Activated CD4-positive, alpha-beta T cell treated with anti-CD3 and anti-CD28 coated beads, Interleukin-2, amount 10 ng/mL, durations not matched to agents 7 days and 5 days (primary cell): ENCODE measurements at regions not wholly inside any gene's neighbourhood (a gene's known extent, or its start where the extent isn't known, plus 50 kb on each side); places are given as distances from the start of the nearest gene placed in this dataset.

Experiments used
- CTCF ChIA-PET: fragments of 350-600 bp; sonication (Branson Sonifier 250); formaldehyde crosslinking; loops from one replicate; lab custom pipeline; 2021; ENCODE audit warnings: antibody characterized with exemption; lab: Charles Lee
- POLR2A ChIA-PET: fragments of 350-600 bp; sonication (Branson Sonifier 250); formaldehyde crosslinking; loops from one replicate; lab custom pipeline; 2021; ENCODE audit warnings: antibody characterized with exemption; lab: Charles Lee
- DNase-seq: peaks from one replicate; pipeline ENCODE4 v3.0.0-alpha.2; 2020
- H3K27ac Mint-ChIP-seq: one replicate; pipeline ENCODE4 v1.8.0; 2021; ENCODE audit warnings: mild to moderate bottlenecking, moderate library complexity, mixed read lengths
- H3K27me3 Mint-ChIP-seq: one replicate; pipeline ENCODE4 v1.8.0; 2021; ENCODE audit warnings: mixed read lengths
- H3K36me3 Mint-ChIP-seq: one replicate; pipeline ENCODE4 v1.8.0; 2021; ENCODE audit warnings: low read depth, mixed read lengths
- H3K4me1 Mint-ChIP-seq: one replicate; pipeline ENCODE4 v1.8.0; 2021; ENCODE audit warnings: mixed read lengths
- H3K4me3 Mint-ChIP-seq: one replicate; pipeline ENCODE4 v1.8.0; 2021; ENCODE audit warnings: mild to moderate bottlenecking, moderate library complexity, mixed read lengths
- H3K9me3 Mint-ChIP-seq: one replicate; pipeline ENCODE4 v1.8.0; 2021; ENCODE audit warnings: mixed read lengths

DNA sequence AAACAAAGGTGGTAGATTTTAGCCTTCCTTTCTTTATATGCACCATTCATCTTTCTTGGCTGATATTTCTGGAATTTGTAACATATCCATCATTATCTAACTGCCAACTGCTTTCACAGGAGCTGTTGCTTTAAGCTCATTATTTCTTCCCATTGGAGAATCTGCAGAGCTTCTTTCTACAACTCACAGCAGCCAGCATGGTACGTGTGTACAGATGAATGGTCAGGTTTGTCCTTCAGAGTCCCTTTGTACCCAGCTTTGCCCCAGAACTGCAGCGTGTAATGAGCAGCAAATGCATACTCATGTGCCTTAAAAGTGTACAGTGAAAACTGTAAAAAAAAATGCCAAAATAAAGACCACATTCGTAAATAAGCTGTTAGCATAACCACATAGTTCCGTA, 260.9 kb downstream of the FIGN start:
- Mint-ChIP-seq H3K9me3 (peaks cover 4% of the 10 kb centered on the region), H3K4me3 (no peak overlapping the region), H3K27ac (no peak overlapping the region), H3K4me1 (no peaks in the 10 kb centered on the region), H3K27me3 (no peaks in the 10 kb centered on the region), H3K36me3 (no peaks in the 10 kb centered on the region)
- POLR2A ChIA-PET = no interaction called here
- no peak for DNase-seq
- CTCF ChIA-PET = no interaction called here

DNA sequence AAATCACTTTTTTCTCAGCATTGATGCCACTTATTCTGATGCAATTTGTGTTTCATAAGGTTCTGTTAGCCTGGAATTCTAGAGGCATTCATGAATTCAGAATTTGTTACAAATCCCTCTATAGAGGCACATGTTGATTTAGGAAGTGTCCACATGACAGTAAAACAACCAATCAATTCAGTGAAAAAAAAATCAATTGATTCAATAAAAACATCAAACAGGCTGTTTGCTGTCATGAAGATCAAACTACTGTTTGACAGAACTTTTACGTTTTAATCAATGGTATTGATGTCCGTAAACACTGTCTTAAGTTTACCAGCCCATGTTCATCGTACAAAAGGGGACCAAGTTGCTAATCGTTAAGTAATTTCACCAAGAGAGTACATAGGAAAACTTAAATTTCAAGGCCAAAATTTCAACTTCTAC, 261.5 kb downstream of the FIGN start:
- Mint-ChIP-seq H3K4me3 (no peak overlapping the region), H3K4me1 (no peaks in the 10 kb centered on the region), H3K27ac (no peak overlapping the region), H3K36me3 (no peaks in the 10 kb centered on the region), H3K9me3 (peaks cover 4% of the 10 kb centered on the region), H3K27me3 (no peaks in the 10 kb centered on the region)
- POLR2A ChIA-PET = no interaction called here
- CTCF ChIA-PET = no interaction called here
- DNase-seq = no peak

DNA sequence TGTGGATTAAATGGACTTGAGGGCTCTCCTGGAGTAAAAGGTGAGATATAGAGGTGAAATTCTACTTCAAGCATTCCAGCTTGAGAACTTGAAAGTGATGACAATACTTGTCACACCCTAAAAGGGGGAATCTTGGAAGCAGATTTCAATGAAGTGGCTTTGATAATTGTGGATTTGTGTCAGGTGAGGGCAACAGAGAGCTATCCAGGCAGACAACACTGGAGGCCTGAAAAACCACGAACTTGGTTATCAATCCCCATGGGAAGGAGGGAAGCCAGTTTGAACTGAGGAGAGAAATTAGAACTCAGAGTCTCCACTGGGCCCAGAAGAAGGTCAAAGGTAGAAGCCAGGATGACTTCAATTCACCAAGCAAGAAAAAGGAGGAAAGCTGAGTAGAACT, 263.9 kb downstream of the FIGN start:
- Mint-ChIP-seq H3K9me3 (peaks cover 2% of the 10 kb centered on the region), H3K4me3 (no peak overlapping the region), H3K36me3 (no peaks in the 10 kb centered on the region), H3K27ac (no peak overlapping the region), H3K27me3 (no peaks in the 10 kb centered on the region), H3K4me1 (no peaks in the 10 kb centered on the region)
- ChIA-PET CTCF (no interaction called here), POLR2A (no interaction called here)
- DNase-seq = no peak

DNA sequence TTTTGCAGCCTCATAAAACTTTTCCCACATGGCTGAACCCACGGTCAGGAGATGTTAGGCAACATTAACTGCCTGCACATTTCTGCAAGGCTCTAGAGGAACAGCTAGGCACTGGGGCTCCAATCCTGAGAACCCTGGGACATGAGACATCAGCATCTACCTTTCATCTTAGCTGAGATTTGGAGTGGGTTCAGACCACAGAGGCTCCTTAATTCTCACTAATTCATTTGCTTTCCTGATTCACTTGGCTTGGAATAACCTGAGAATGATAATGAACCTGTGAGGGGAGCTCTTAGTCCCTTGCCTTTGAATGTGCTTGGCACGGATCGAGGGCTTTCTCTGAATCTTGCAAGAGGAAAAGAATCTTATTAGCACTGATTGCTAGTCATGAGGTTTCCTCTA, 266.2 kb downstream of the FIGN start:
- DNase-seq = no peak
- CTCF ChIA-PET = no interaction called here
- H3K36me3 Mint-ChIP-seq = no peaks in the 10 kb centered on the region
- POLR2A ChIA-PET = no interaction called here
- no peak overlapping the region for H3K4me3 Mint-ChIP-seq
- H3K27ac Mint-ChIP-seq = no peak overlapping the region
- no peaks in the 10 kb centered on the region for H3K4me1 Mint-ChIP-seq
- H3K27me3 Mint-ChIP-seq = no peaks in the 10 kb centered on the region
- H3K9me3 Mint-ChIP-seq = peaks cover 2% of the 10 kb centered on the region

DNA sequence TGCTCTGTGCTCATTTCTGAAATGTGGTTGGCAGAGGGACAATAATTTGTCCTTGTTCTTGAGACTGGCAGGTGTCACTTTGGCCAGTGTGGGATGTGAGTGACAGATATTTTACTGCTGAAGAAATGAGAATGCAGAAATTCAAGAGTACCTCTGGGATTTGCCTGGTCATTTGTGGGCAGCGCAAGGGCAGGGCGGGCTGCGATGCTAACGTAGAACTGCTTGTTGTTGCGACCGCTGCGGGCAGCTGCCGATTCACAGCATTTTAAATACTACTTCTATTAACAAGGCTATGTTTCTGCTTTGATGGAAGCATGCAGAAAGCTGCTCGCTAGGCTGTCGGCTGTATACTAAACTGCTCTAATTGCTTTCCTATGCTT, 268.6 kb downstream of the FIGN start:
- H3K27ac Mint-ChIP-seq = no peak overlapping the region
- H3K27me3 Mint-ChIP-seq = no peaks in the 10 kb centered on the region
- DNase-seq = no peak
- H3K4me1 Mint-ChIP-seq = no peaks in the 10 kb centered on the region
- CTCF ChIA-PET = no interaction called here
- POLR2A ChIA-PET = no interaction called here
- H3K36me3 Mint-ChIP-seq = no peaks in the 10 kb centered on the region
- no peak overlapping the region for H3K4me3 Mint-ChIP-seq
- no peaks in the 10 kb centered on the region for H3K9me3 Mint-ChIP-seq

DNA sequence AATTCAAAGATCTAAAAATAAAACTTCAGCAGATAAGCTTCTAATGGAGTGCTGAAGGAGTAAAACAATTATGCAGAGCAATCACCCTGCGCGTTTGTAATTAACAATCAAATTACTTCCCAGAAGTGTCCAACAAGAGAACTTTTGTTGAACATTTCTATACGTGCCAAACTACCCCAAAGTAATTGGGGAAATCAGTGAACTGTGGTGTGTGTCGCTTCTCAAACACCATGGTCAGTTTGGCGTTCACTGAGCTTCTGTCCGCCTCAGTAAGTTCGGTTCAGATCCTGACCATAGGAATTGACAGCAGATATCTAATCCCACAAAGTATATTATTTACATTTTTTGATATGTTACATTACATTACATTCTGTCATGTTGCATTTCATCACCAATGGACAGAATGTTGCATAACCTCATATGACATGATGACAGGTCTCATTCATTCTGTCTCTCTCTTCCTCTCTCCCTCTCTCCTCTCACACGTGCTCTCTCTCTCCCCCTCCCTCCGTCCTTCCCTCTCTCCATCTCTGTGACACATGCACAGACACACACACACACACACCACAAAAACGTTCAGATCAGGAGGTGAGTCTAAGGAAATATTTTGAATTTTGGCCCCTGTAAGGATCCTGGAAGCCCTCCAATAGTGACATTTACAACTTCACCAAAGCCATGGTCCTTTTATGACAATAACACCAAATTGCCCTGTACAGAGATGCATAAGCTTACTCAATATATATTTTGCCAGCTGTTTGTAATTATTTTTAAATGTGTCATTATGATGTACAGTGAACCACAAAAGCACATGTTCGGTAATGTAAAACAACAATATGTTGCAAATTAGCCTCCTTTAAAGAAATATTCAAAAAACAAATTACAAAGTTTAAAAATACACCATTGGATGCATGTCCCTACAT, 269.2 kb downstream of the FIGN start:
- no peak for DNase-seq
- CTCF ChIA-PET = no interaction called here
- Mint-ChIP-seq H3K36me3 (no peaks in the 10 kb centered on the region), H3K4me1 (no peaks in the 10 kb centered on the region), H3K4me3 (no peak overlapping the region), H3K27ac (no peak overlapping the region), H3K27me3 (no peaks in the 10 kb centered on the region), H3K9me3 (no peaks in the 10 kb centered on the region)
- POLR2A ChIA-PET = no interaction called here

DNA sequence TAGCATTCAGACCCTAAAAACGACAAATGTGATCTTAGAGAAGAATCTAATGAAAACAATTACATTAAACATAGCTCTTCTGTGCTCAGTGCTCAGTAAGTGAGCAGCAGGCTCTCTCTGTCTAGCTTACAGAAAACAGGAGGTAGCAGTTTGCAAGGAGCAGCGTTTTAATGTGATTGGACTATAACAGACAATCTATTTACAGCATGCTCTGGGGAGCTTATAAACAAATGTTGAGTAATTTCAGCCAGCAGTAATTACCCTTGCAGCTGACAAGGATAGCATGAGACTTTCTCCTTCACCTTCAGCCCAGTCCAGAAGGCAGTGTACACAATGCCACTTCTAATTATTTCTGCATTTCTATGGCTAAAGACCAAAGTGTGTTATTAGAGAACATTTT, 270.4 kb downstream of the FIGN start:
- Mint-ChIP-seq H3K4me3 (no peak overlapping the region), H3K9me3 (no peaks in the 10 kb centered on the region), H3K36me3 (no peaks in the 10 kb centered on the region), H3K4me1 (no peaks in the 10 kb centered on the region), H3K27me3 (no peaks in the 10 kb centered on the region), H3K27ac (no peak overlapping the region)
- no peak for DNase-seq
- CTCF ChIA-PET = no interaction called here
- POLR2A ChIA-PET = no interaction called here

DNA sequence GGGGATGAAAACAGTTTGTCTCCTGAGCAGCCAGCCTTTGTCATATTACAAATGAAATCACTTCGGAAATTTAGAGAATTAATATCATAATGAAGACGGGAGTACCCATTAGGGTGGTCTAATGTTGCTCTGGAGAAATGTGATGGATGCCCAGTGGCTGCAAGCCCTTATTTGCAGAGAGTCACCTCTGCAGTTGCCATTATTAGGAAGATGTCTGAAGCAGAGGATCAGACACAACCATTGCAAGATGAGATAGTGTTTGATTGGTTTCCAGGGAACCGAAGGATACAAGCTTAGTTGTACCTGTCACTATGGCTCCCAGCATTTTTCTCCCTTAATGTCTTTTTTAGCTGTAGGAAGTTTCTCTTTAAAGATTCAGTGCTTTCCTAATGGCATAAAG, 272.4 kb downstream of the FIGN start:
- CTCF ChIA-PET = no interaction called here
- POLR2A ChIA-PET = no interaction called here

DNA sequence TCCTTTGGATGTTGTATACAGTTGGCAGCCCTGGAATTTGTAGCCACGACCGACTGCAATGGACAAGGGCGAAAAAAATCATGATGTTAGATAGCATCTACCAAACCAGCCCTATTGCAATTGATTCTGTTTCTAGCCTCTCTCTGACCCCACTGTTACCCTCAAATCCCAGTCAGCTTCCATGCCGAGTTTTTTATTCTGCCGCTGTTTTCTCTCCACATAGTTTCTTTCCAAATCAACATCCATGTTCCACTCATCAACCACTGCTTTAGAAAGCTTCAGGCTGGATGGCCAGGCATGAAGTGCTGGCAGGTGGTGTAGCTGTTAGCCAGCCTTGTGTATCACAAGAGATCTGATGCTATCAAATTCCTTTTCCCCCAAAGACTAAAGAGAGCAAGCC, 272.8 kb downstream of the FIGN start:
- ChIA-PET CTCF (no interaction called here), POLR2A (no interaction called here)
- no peak for DNase-seq
- no peak overlapping the region for H3K27ac Mint-ChIP-seq
- no peaks in the 10 kb centered on the region for H3K9me3 Mint-ChIP-seq
- H3K27me3 Mint-ChIP-seq = no peaks in the 10 kb centered on the region
- H3K4me3 Mint-ChIP-seq = no peak overlapping the region
- no peaks in the 10 kb centered on the region for H3K36me3 Mint-ChIP-seq
- no peaks in the 10 kb centered on the region for H3K4me1 Mint-ChIP-seq

More for the DNA sequence above, 272.4 kb downstream of the FIGN start:
- no peaks in the 10 kb centered on the region for H3K9me3 Mint-ChIP-seq
- no peaks in the 10 kb centered on the region for H3K27me3 Mint-ChIP-seq
- H3K27ac Mint-ChIP-seq = no peak overlapping the region
- H3K4me3 Mint-ChIP-seq = no peak overlapping the region
- H3K36me3 Mint-ChIP-seq = no peaks in the 10 kb centered on the region
- H3K4me1 Mint-ChIP-seq = no peaks in the 10 kb centered on the region
- no peak for DNase-seq

DNA sequence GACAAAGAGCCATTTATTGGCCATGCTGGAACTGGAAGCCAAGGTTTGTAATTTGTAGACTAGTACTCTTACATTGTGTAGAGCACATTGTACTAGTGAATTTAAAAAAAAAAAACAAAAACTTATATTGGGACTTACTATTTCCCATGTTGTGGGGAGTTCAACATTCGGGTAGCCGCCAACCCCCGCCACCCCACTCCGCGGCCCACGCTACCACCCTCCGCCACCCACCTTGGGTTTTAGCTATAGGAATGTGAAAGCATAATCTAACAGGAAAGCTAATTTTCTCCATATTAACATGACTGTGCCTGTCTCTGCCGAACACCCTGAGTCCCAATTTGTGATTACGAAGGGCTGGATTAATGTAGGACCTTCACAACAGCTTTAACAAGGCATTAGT, 275.8 kb downstream of the FIGN start:
- H3K27me3 Mint-ChIP-seq = no peaks in the 10 kb centered on the region
- ChIA-PET POLR2A (no interaction called here), CTCF (no interaction called here)
- no peak overlapping the region for H3K4me3 Mint-ChIP-seq
- H3K9me3 Mint-ChIP-seq = no peaks in the 10 kb centered on the region
- H3K4me1 Mint-ChIP-seq = no peaks in the 10 kb centered on the region
- H3K27ac Mint-ChIP-seq = no peak overlapping the region
- no peak for DNase-seq
- H3K36me3 Mint-ChIP-seq = no peaks in the 10 kb centered on the region

DNA sequence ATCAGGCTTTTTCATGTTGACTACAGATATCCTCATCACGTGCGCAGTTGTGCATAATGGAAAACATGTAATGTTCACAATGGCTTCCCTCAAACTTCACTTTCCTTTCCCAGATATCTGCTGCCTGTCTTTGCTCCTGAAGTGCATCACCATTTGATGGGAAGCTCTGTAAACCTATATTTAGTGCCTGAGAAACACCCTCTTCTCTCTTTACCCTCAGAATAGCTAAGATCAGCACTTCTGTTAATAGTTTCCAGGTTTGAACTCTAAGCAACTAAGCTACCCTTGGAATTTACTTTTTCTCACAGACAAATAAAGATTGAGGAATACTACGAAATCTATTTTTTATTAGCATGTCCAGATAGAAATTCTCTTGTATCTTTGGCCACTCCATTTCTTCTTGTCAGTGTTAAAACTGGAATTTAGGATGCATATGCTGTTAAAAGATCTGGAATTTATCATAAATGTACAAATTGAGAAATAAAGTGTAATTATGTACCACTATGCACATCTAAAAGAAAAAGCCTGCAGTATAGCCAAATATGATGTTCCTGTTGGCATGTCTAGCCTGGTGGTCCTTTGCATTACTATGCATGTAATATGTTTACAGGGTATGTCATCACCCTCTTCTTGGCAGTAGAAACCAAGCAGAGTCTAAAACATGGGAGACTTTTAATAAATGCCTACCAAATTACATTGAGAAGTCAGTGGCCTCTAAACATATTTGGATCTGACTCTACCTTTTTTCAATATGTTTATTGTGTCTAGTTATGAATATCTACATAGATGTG, 278.7 kb downstream of the FIGN start:
- no peak overlapping the region for H3K27ac Mint-ChIP-seq
- ChIA-PET POLR2A (no interaction called here), CTCF (no interaction called here)
- H3K36me3 Mint-ChIP-seq = no peaks in the 10 kb centered on the region
- H3K9me3 Mint-ChIP-seq = no peaks in the 10 kb centered on the region
- no peaks in the 10 kb centered on the region for H3K4me1 Mint-ChIP-seq
- no peak for DNase-seq
- H3K27me3 Mint-ChIP-seq = no peaks in the 10 kb centered on the region
- H3K4me3 Mint-ChIP-seq = no peak overlapping the region

DNA sequence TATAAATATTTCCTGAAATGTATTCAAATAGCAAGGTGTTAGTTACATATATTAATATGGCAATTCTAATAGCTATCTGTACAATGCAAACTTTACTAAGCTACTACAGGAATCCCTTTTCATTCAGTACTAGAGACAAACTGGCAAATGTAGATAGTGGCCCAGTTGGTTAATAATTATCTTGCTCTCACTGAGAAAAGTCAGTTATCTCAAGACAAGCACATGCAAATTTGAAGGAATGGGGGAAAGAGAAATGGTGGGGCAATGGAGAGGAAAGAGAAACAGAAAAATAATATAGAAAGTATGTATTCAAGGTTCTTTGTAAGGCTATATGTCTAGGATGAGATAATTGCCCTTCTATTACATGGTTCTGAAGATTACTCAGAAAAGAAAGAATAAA, 280.0 kb downstream of the FIGN start:
- H3K9me3 Mint-ChIP-seq = peaks cover 3% of the 10 kb centered on the region
- DNase-seq = no peak
- ChIA-PET CTCF (no interaction called here), POLR2A (no interaction called here)
- no peak overlapping the region for H3K4me3 Mint-ChIP-seq
- H3K27ac Mint-ChIP-seq = no peak overlapping the region
- H3K27me3 Mint-ChIP-seq = no peaks in the 10 kb centered on the region
- H3K36me3 Mint-ChIP-seq = no peaks in the 10 kb centered on the region
- H3K4me1 Mint-ChIP-seq = no peaks in the 10 kb centered on the region

DNA sequence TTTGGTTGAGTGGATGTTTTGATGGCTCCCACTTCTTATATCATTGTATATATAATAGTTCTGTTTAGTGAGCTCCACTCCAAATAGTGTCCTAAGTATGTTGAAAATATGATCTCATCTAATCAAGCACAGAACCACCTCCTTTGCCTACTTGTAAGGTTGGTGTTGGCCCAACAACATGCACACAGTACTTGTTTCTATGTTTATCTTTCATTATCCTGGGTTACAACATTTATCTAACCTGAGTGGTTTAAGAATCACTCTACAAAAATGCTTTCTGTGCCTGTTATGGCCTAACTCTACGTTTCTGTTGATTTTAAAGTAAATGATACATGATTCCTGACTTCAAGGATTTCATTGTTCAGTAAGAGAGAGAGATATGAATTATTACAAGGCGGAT, 281.9 kb downstream of the FIGN start:
- Mint-ChIP-seq H3K4me1 (no peaks in the 10 kb centered on the region), H3K36me3 (no peaks in the 10 kb centered on the region), H3K4me3 (no peak overlapping the region), H3K27me3 (no peaks in the 10 kb centered on the region), H3K9me3 (peaks cover 3% of the 10 kb centered on the region), H3K27ac (no peak overlapping the region)
- POLR2A ChIA-PET = no interaction called here
- CTCF ChIA-PET = no interaction called here
- no peak for DNase-seq
